ENCODE measurements at regions not wholly inside any gene's neighbourhood (a gene's known extent, or its start where the extent isn't known, plus 50 kb on each side); places are given as distances from the start of the nearest gene placed in this dataset.

DNA sequence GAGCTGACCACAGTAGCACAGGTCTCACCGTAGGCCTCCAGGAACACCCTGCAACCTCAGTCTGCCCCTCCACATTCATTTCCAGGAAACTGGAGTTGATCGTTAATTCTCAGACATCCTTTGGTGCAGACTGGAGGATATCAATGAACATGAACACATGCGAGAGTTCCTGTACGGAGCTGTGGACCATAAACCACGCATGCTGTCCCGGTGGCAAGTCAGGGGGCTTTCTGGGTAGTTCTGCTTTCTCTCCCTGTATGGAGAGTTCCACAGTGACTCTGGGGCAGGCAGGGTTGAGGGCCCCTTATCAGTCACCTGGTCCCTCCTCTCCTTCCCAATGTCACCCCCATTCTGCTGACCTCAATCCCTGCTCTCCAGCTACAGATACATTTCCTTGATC is 55.5 kb upstream of the URI1 start:
- H3K79me2 ChIP-seq (ENCODE audit: control insufficient read depth, insufficient read depth, low read length): no peaks in the 10 kb centered on the region
- in situ Hi-C loops (cut with MboI): loop anchor here (10.0 kb wide), 1 partner anchor 768 kb away; no protein-coding TSS in a partner anchor
- SMC1A ChIA-PET (ENCODE audit: uncharacterized antibody, unreplicated experiment): no interaction called here

More for the DNA sequence above, 55.5 kb upstream of the URI1 start:
- intact Hi-C loops (cut with micrococcal nuclease; ENCODE audit: unreplicated experiment): no loop called here
- Histone ChIP-seq H2AFZ (ENCODE audit: control insufficient read depth, low read depth, low read length) (no peak overlapping the region), H3K4me1 (ENCODE audit: control insufficient read depth, insufficient read depth, low read length) (peaks cover 3% of the 10 kb centered on the region; the same call in 1 of the 2 replicates), H3K36me3 (ENCODE audit: control insufficient read depth in 2 of 2, insufficient read depth in 2 of 2, low read length in 1 of 2) (no peaks in the 10 kb centered on the region), H3K9me3 (replicated peaks; ENCODE audit: control insufficient read depth, insufficient read depth, low read length) (no peaks in the 10 kb centered on the region), H3K4me2 (ENCODE audit: control insufficient read depth, insufficient read depth) (no peak overlapping the region), H3K27ac (ENCODE audit: control insufficient read depth, insufficient read depth) (no peak overlapping the region), H3K27me3 (replicated peaks in 1 of 2; ENCODE audit: control insufficient read depth in 2 of 2, insufficient read depth in 2 of 2, low read length in 1 of 2) (no peaks in the 10 kb centered on the region), H3K9ac (ENCODE audit: control insufficient read depth, insufficient read depth, low read length) (no peak overlapping the region), H4K20me1 (ENCODE audit: control insufficient read depth, insufficient read depth) (no peaks in the 10 kb centered on the region), H3K4me3 (no peak overlapping the region)
- no peak for DNase-seq (ENCODE audit: low read depth, low spot score)
- TF ChIP-seq DPF2 (IDR thresholded peaks at IDR 0.05) (no peak), RCOR1 (conservative IDR thresholded peaks at IDR 0.05; ENCODE audit: low read depth, low read length) (no peak), CEBPB (IDR thresholded peaks at IDR 0.05; ENCODE audit: borderline replicate concordance in 1 of 2, low read depth in 2 of 2, low read length in 2 of 2) (no peak), CHD4 (IDR thresholded peaks at IDR 0.05) (no peak), IRF4 (IDR thresholded peaks at IDR 0.05; ENCODE audit: low read depth, low read length) (no peak), RUNX3 (IDR thresholded peaks at IDR 0.05; ENCODE audit: low read length) (no peak), YY1 (IDR thresholded peaks at IDR 0.05; ENCODE audit: low read depth, low read length) (no peak)
- TF ChIP-seq, protein P1, sequence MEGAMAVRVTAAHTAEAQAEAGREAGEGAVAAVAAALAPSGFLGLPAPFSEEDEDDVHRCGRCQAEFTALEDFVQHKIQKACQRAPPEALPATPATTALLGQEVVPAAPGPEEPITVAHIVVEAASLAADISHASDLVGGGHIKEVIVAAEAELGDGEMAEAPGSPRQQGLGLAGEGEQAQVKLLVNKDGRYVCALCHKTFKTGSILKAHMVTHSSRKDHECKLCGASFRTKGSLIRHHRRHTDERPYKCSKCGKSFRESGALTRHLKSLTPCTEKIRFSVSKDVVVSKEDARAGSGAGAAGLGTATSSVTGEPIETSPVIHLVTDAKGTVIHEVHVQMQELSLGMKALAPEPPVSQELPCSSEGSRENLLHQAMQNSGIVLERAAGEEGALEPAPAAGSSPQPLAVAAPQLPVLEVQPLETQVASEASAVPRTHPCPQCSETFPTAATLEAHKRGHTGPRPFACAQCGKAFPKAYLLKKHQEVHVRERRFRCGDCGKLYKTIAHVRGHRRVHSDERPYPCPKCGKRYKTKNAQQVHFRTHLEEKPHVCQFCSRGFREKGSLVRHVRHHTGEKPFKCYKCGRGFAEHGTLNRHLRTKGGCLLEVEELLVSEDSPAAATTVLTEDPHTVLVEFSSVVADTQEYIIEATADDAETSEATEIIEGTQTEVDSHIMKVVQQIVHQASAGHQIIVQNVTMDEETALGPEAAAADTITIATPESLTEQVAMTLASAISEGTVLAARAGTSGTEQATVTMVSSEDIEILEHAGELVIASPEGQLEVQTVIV (IDR thresholded peaks at IDR 0.05; ENCODE audit: borderline replicate concordance, partially characterized antibody): no peak
- TF ChIP-seq, protein P2, sequence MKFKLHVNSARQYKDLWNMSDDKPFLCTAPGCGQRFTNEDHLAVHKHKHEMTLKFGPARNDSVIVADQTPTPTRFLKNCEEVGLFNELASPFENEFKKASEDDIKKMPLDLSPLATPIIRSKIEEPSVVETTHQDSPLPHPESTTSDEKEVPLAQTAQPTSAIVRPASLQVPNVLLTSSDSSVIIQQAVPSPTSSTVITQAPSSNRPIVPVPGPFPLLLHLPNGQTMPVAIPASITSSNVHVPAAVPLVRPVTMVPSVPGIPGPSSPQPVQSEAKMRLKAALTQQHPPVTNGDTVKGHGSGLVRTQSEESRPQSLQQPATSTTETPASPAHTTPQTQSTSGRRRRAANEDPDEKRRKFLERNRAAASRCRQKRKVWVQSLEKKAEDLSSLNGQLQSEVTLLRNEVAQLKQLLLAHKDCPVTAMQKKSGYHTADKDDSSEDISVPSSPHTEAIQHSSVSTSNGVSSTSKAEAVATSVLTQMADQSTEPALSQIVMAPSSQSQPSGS (IDR thresholded peaks at IDR 0.05; ENCODE audit: low read length): no peak
- BruUV-seq (replicated peaks): no TSS peak
- POLR2A ChIA-PET: no interaction called here
- RAD21 ChIA-PET (ENCODE audit: unreplicated experiment): no interaction called here
- no peak for ATAC-seq
- CTCF ChIA-PET: no interaction called here
- WGBS (ENCODE audit: insufficient coverage, insufficient replicate concordance, low lambda C conversion rate, missing lambda C conversion rate): 11% methylated on average over 6 of the region's 6 CpGs
- FAIRE-seq: no peak

All from GM12878 (cell line).